ENCODE measurements at regions not wholly inside any gene's neighbourhood (a gene's known extent, or its start where the extent isn't known, plus 50 kb on each side); places are given as distances from the start of the nearest gene placed in this dataset.
"Not testable (repeated sequence)": the region's sequence is repeated elsewhere in the genome, so short reads cannot be mapped to it uniquely, and the experiment has no call there.

DNA sequence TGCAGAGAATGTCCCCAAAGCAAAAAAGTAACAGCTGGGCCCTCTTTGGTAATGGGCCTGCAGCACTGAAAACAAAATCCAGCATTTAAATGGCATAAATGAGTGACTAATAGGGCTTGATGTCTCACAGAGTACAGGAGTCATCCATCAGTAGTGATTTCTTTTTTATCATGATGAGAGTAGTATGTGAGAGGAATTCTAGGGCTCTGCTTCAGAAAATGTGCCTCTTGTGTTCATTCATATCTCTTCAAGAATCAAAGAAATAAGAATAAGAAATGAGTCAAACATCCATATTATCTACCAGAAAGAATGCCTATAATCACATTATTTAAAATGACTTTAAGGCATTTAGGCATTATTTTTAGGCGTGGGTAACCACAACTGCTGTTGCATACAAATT is 792.9 kb upstream of the HTR2C start:
- Histone ChIP-seq H3K9me3 (no peaks in the 10 kb centered on the region), H3K27me3 (no peaks in the 10 kb centered on the region), H3K4me1 (no peaks in the 10 kb centered on the region), H3K27ac (no peak overlapping the region), H3K36me3 (no peaks in the 10 kb centered on the region), H3K4me3 (no peak overlapping the region)
- TF ChIP-seq POLR2AphosphoS5 (IDR thresholded peaks at IDR 0.05) = no peak
- TF ChIP-seq EP300 (IDR thresholded peaks at IDR 0.05) = no peak
- TF ChIP-seq POLR2A (IDR thresholded peaks at IDR 0.05) = no peak
- TF ChIP-seq, protein P1, sequence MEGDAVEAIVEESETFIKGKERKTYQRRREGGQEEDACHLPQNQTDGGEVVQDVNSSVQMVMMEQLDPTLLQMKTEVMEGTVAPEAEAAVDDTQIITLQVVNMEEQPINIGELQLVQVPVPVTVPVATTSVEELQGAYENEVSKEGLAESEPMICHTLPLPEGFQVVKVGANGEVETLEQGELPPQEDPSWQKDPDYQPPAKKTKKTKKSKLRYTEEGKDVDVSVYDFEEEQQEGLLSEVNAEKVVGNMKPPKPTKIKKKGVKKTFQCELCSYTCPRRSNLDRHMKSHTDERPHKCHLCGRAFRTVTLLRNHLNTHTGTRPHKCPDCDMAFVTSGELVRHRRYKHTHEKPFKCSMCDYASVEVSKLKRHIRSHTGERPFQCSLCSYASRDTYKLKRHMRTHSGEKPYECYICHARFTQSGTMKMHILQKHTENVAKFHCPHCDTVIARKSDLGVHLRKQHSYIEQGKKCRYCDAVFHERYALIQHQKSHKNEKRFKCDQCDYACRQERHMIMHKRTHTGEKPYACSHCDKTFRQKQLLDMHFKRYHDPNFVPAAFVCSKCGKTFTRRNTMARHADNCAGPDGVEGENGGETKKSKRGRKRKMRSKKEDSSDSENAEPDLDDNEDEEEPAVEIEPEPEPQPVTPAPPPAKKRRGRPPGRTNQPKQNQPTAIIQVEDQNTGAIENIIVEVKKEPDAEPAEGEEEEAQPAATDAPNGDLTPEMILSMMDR (IDR thresholded peaks at IDR 0.05) = no peak
- WGBS = 52% methylated on average over 1 of the region's 1 CpG
- no peak for DNase-seq (ENCODE audit: low spot score in 2 of 2)

DNA sequence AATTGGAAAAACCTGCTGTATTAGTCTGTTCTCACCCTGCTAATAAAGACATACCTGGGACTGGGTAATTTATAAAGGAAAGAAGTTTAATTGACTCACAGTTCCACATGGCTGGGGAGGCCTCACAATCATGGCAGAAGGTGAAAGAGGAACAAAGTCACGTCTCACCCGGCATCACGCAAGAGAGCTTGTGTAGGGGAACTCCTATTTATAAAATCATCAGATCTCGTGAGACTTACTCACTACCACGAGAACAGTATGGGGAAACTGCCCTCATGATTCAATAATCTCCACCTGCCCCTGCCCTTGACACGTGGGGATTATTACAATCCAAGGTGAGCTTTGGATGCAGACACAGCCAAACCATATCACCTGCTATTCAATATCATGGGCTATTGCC is 799.1 kb upstream of the HTR2C start:
- 67% methylated on average over 6 of the region's 6 CpGs for WGBS
- H3K4me1 ChIP-seq; H3K27me3 ChIP-seq; H3K27ac ChIP-seq; H3K9me3 ChIP-seq; H3K4me3 ChIP-seq; DNase-seq (ENCODE audit: low spot score in 2 of 2); H3K36me3 ChIP-seq: not testable (repeated sequence)

DNA sequence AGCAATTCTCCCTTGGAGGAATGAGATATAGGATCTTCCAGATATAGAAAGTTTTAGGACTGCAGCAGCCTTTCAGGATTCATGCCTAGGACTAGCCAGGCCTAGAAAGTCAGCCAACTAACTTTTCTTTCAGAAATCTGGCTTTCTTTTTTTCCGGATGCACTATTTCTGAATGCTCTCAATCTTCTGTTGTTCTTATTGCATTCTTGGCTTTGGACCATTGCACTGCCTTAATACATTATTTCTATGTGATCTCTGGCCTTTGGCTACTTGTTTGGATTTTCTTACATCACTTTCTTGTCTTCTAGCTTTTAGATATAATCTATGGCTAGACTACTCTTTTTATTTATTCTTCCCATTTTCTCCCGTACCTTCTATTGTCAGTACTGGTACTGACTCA is 813.1 kb upstream of the HTR2C start:
- TF ChIP-seq POLR2A (IDR thresholded peaks at IDR 0.05) (no peak), EP300 (IDR thresholded peaks at IDR 0.05) (no peak), POLR2AphosphoS5 (IDR thresholded peaks at IDR 0.05) (no peak)
- TF ChIP-seq, protein P1 (IDR thresholded peaks at IDR 0.05) = no peak
- no peaks in the 10 kb centered on the region for H3K9me3 ChIP-seq
- no peaks in the 10 kb centered on the region for H3K27me3 ChIP-seq
- no peaks in the 10 kb centered on the region for H3K4me1 ChIP-seq
- H3K27ac ChIP-seq = no peak overlapping the region
- H3K4me3 ChIP-seq = no peak overlapping the region
- WGBS = 75% methylated on average over 2 of the region's 2 CpGs
- no peaks in the 10 kb centered on the region for H3K36me3 ChIP-seq
- DNase-seq (ENCODE audit: low spot score in 2 of 2) = no peak

DNA sequence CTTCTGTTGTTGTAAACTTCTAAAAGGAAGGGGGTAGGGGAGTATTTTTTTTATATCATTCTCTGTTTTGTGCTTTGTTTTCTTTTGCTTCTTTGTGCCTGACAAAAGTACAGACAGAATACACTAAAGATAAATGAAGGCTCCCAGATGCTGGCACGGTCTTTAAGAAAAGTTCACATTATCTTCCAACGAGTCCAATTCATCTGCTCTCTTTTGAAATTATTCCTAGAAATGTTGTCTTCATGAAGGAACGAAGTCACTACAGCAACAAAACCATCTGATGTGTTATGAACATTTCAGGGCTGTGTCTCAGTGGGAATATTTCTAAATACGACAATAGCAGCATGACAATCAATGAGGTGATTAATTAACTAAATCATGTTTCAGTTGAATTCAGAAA is 813.8 kb upstream of the HTR2C start:
- H3K9me3 ChIP-seq = no peaks in the 10 kb centered on the region
- H3K36me3 ChIP-seq = no peaks in the 10 kb centered on the region
- no peak for TF ChIP-seq POLR2AphosphoS5 (IDR thresholded peaks at IDR 0.05)
- TF ChIP-seq, protein P1 (IDR thresholded peaks at IDR 0.05) = no peak
- TF ChIP-seq POLR2A (IDR thresholded peaks at IDR 0.05) = no peak
- no peak for TF ChIP-seq EP300 (IDR thresholded peaks at IDR 0.05)
- 58% methylated on average over 4 of the region's 4 CpGs for WGBS
- H3K4me3 ChIP-seq = no peak overlapping the region
- no peak for DNase-seq (ENCODE audit: low spot score in 2 of 2)
- no peak overlapping the region for H3K27ac ChIP-seq
- H3K27me3 ChIP-seq = no peaks in the 10 kb centered on the region
- H3K4me1 ChIP-seq = no peaks in the 10 kb centered on the region

DNA sequence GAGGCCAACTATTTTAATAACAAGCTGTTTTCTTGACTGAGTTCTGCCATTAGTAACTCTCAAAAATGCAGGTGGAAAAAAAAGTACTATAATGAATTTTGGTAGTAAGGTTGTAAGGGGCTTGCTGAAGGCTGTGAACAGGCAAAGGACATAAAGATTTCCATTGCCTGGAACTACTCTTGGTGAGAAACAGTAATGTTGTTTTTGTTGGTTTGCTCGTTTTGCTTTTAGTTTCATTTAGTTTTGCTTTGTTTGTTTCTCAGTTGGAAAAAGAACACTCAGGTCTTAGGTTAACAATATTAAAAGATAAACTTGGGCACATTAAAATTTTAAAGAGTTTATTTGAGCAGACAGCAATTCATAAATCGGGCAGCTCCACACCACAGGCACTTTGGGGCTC is 824.5 kb upstream of the HTR2C start:
- DNase-seq (ENCODE audit: low spot score in 2 of 2) = no peak
- H3K27ac ChIP-seq = no peak overlapping the region
- WGBS = 65% methylated on average over 2 of the region's 2 CpGs
- no peaks in the 10 kb centered on the region for H3K36me3 ChIP-seq
- no peak for TF ChIP-seq EP300 (IDR thresholded peaks at IDR 0.05)
- TF ChIP-seq POLR2A (IDR thresholded peaks at IDR 0.05) = no peak
- TF ChIP-seq, protein P1 (IDR thresholded peaks at IDR 0.05) = no peak
- no peak for TF ChIP-seq POLR2AphosphoS5 (IDR thresholded peaks at IDR 0.05)
- H3K4me1 ChIP-seq = no peaks in the 10 kb centered on the region
- no peaks in the 10 kb centered on the region for H3K27me3 ChIP-seq
- no peaks in the 10 kb centered on the region for H3K9me3 ChIP-seq
- no peak overlapping the region for H3K4me3 ChIP-seq

DNA sequence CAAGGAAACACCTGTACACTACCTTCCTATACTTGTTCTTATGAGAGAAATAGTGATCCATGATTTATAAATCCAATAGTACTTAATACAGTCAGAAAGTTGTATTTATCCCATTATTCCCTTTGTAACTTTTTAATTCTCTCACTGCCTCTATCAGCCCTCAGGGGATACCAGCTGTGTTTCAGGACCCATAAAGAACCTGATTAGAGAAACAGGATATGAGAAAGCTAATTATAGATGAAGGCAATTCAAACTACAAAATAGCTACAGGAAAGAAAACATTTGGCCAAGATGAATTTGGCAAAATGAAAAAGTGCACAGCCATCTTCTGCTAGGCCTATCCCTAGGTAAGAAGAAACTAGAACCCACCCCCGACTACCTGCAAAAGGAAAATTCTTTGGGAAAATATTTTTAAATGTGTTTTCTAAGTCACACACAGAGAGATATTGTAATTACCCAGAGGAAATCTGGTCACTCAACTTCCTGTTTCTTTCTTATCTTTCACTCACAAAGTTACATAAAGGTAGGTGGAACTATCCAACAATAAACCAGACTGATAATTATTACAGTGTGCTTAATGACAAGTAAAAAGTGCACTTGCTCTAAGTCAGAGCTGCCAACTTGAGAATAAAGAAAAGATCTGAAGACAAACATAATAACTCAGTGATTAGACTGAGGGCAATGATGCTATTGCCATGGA is 836.5 kb upstream of the HTR2C start:
- DNase-seq (ENCODE audit: low spot score in 2 of 2) = no peak
- H3K36me3 ChIP-seq = no peaks in the 10 kb centered on the region
- WGBS = 58% methylated on average over 1 of the region's 1 CpG
- H3K4me3 ChIP-seq = no peak overlapping the region
- H3K4me1 ChIP-seq = no peaks in the 10 kb centered on the region
- H3K9me3 ChIP-seq = no peaks in the 10 kb centered on the region
- H3K27me3 ChIP-seq = no peaks in the 10 kb centered on the region
- TF ChIP-seq EP300 (IDR thresholded peaks at IDR 0.05) (no peak), POLR2A (IDR thresholded peaks at IDR 0.05) (no peak), POLR2AphosphoS5 (IDR thresholded peaks at IDR 0.05) (no peak)
- TF ChIP-seq, protein P1 (IDR thresholded peaks at IDR 0.05) = no peak
- H3K27ac ChIP-seq = no peak overlapping the region
